ENCODE measurements at regions not wholly inside any gene's neighbourhood (a gene's known extent, or its start where the extent isn't known, plus 50 kb on each side); places are given as distances from the start of the nearest gene placed in this dataset.

- TF ChIP-seq, protein P1, sequence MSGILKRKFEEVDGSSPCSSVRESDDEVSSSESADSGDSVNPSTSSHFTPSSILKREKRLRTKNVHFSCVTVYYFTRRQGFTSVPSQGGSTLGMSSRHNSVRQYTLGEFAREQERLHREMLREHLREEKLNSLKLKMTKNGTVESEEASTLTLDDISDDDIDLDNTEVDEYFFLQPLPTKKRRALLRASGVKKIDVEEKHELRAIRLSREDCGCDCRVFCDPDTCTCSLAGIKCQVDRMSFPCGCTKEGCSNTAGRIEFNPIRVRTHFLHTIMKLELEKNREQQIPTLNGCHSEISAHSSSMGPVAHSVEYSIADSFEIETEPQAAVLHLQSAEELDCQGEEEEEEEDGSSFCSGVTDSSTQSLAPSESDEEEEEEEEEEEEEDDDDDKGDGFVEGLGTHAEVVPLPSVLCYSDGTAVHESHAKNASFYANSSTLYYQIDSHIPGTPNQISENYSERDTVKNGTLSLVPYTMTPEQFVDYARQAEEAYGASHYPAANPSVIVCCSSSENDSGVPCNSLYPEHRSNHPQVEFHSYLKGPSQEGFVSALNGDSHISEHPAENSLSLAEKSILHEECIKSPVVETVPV (CRISPR knock-in tag; IDR thresholded peaks at IDR 0.05), result no peak
- TF ChIP-seq TSHZ2 (CRISPR knock-in tag; IDR thresholded peaks at IDR 0.05) (no peak), TOX (CRISPR knock-in tag; IDR thresholded peaks at IDR 0.05; ENCODE audit: borderline replicate concordance) (no peak), ARNTL (CRISPR knock-in tag; IDR thresholded peaks at IDR 0.05; ENCODE audit: borderline replicate concordance, low read depth) (no peak), PPARA (CRISPR knock-in tag; IDR thresholded peaks at IDR 0.05; ENCODE audit: borderline replicate concordance) (no peak)
These were observed 79.9 kb downstream of the NR2F2 start (continued) for GRCh38 chr15:96410175-96411055.

GRCh38 chr15:96411056-96412031 is 80.8 kb downstream of the NR2F2 start:
- ATAC-seq, result no peak
- TF ChIP-seq, protein P1 (CRISPR knock-in tag; IDR thresholded peaks at IDR 0.05), result no peak
- TF ChIP-seq CSDC2 (CRISPR knock-in tag; IDR thresholded peaks at IDR 0.05), result no peak
- no peak for TF ChIP-seq PPARA (CRISPR knock-in tag; IDR thresholded peaks at IDR 0.05; ENCODE audit: borderline replicate concordance)
- TF ChIP-seq OSR1 (CRISPR knock-in tag; IDR thresholded peaks at IDR 0.05), result no peak
- no peak for TF ChIP-seq RARB (CRISPR knock-in tag; IDR thresholded peaks at IDR 0.05)
- TF ChIP-seq ZFP30 (CRISPR knock-in tag; IDR thresholded peaks at IDR 0.05), result no peak
- TF ChIP-seq TSHZ2 (CRISPR knock-in tag; IDR thresholded peaks at IDR 0.05), result no peak
- TF ChIP-seq, protein P2, sequence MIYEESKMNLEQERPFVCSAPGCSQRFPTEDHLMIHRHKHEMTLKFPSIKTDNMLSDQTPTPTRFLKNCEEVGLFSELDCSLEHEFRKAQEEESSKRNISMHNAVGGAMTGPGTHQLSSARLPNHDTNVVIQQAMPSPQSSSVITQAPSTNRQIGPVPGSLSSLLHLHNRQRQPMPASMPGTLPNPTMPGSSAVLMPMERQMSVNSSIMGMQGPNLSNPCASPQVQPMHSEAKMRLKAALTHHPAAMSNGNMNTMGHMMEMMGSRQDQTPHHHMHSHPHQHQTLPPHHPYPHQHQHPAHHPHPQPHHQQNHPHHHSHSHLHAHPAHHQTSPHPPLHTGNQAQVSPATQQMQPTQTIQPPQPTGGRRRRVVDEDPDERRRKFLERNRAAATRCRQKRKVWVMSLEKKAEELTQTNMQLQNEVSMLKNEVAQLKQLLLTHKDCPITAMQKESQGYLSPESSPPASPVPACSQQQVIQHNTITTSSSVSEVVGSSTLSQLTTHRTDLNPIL (CRISPR knock-in tag; IDR thresholded peaks at IDR 0.05; ENCODE audit: low read depth), result no peak
- no peak for TF ChIP-seq PATZ1 (CRISPR knock-in tag; IDR thresholded peaks at IDR 0.05; ENCODE audit: borderline replicate concordance)
- TF ChIP-seq ZNF8 (CRISPR knock-in tag; IDR thresholded peaks at IDR 0.05), result no peak
- no peak for TF ChIP-seq TOX (CRISPR knock-in tag; IDR thresholded peaks at IDR 0.05; ENCODE audit: borderline replicate concordance)
- no peak for TF ChIP-seq ISL1 (CRISPR knock-in tag; IDR thresholded peaks at IDR 0.05)
- TF ChIP-seq ZNF565 (CRISPR knock-in tag; conservative IDR thresholded peaks at IDR 0.05; ENCODE audit: low read depth), result no peak
- no peak for TF ChIP-seq BACH2 (CRISPR knock-in tag; IDR thresholded peaks at IDR 0.05; ENCODE audit: borderline replicate concordance)
- TF ChIP-seq TCF4 (CRISPR knock-in tag; IDR thresholded peaks at IDR 0.05; ENCODE audit: borderline replicate concordance), result no peak
- no peak for TF ChIP-seq ZFP3 (CRISPR knock-in tag; IDR thresholded peaks at IDR 0.05)
- no peak for TF ChIP-seq ESRRG (CRISPR knock-in tag; IDR thresholded peaks at IDR 0.05)
- TF ChIP-seq, protein P3, sequence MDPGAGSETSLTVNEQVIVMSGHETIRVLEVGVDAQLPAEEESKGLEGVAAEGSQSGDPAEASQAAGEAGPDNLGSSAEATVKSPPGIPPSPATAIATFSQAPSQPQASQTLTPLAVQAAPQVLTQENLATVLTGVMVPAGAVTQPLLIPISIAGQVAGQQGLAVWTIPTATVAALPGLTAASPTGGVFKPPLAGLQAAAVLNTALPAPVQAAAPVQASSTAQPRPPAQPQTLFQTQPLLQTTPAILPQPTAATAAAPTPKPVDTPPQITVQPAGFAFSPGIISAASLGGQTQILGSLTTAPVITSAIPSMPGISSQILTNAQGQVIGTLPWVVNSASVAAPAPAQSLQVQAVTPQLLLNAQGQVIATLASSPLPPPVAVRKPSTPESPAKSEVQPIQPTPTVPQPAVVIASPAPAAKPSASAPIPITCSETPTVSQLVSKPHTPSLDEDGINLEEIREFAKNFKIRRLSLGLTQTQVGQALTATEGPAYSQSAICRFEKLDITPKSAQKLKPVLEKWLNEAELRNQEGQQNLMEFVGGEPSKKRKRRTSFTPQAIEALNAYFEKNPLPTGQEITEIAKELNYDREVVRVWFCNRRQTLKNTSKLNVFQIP (CRISPR knock-in tag; IDR thresholded peaks at IDR 0.05; ENCODE audit: borderline replicate concordance, low read depth), result no peak

Data from SK-N-SH treated with all-trans-retinoic acid at 6 μM for 48 hours (cell line).